OCI-LY1 (cell line): ENCODE measurements at regions not wholly inside any gene's neighbourhood (a gene's known extent, or its start where the extent isn't known, plus 50 kb on each side); places are given as distances from the start of the nearest gene placed in this dataset.

Experiments
- H2AFZ ChIP-seq: fragments of 200-600 bp; sonication (generic), shearing (Covaris generic); 2 replicates; pipeline ENCODE4 v1.6.0; 2014; ENCODE audit warnings: antibody characterized with exemption, mild to moderate bottlenecking, low read length
- H3F3A ChIP-seq: fragments of 200-600 bp; sonication (generic), shearing (Covaris generic); 2 replicates; pipeline ENCODE4 v1.6.0; 2014; ENCODE audit warnings: mild to moderate bottlenecking, antibody characterized with exemption, low read length, moderate library complexity; ENCODE audit not compliant: insufficient read depth
- H3K27ac ChIP-seq: fragments of 200-600 bp; sonication (generic); 2 replicates; pipeline ENCODE4 v1.5.1; 2014; ENCODE audit warnings: low read length, mixed run types, mild to moderate bottlenecking, low read depth; ENCODE audit not compliant: poor library complexity, severe bottlenecking
- H3K27me3 ChIP-seq: fragments of 200-600 bp; sonication (generic); 2 replicates; pipeline ENCODE4 v1.6.0; 2014; ENCODE audit warnings: antibody characterized with exemption, mild to moderate bottlenecking, low read length, moderate library complexity; ENCODE audit not compliant: insufficient read depth
- H3K36me3 ChIP-seq: fragments of 200-600 bp; sonication (generic); 2 replicates; pipeline ENCODE4 v1.6.1; 2014; ENCODE audit warnings: mild to moderate bottlenecking, antibody characterized with exemption, low read length, moderate library complexity, mixed read lengths; ENCODE audit not compliant: insufficient read depth
- H3K4me1 ChIP-seq: fragments of 200-600 bp; sonication (generic); 2 replicates; pipeline ENCODE4 v1.5.1; 2014; ENCODE audit warnings: mild to moderate bottlenecking, low read length, moderate library complexity; ENCODE audit not compliant: insufficient read depth, severe bottlenecking
- H3K4me2 ChIP-seq: fragments of 200-600 bp; sonication (generic), shearing (Covaris generic); 2 replicates; pipeline ENCODE4 v1.6.1; 2014; ENCODE audit warnings: low read length
- H3K4me3 ChIP-seq: fragments of 200-600 bp; sonication (generic); 2 replicates; pipeline ENCODE4 v1.5.1; 2014; ENCODE audit warnings: low read length, low read depth, mild to moderate bottlenecking, mixed read lengths; ENCODE audit not compliant: poor library complexity, severe bottlenecking
- H3K79me2 ChIP-seq: fragments of 200-600 bp; shearing (Covaris generic); 2 replicates; pipeline ENCODE4 v1.6.1; 2016; ENCODE audit warnings: mixed run types, low read length, mixed read lengths; ENCODE audit not compliant: insufficient read depth
- H3K9ac ChIP-seq: fragments of 200-600 bp; sonication (generic), shearing (Covaris generic); 2 replicates; pipeline ENCODE4 v1.6.1; 2014; ENCODE audit warnings: mild to moderate bottlenecking, low read length, mixed read lengths
- H3K9me2 ChIP-seq: fragments of 200-600 bp; sonication (generic), shearing (Covaris generic); 2 replicates; pipeline ENCODE4 v1.6.1; 2014; ENCODE audit warnings: low read depth, mild to moderate bottlenecking, low read length, mixed read lengths
- H3K9me3 ChIP-seq: fragments of 200-600 bp; shearing (Covaris generic); 2 replicates; pipeline ENCODE4 v1.6.1; 2014; ENCODE audit warnings: low read length, mixed read lengths
- H4K20me1 ChIP-seq: fragments of 200-600 bp; sonication (generic), shearing (Covaris generic); 2 replicates; pipeline ENCODE4 v1.6.0; 2016; ENCODE audit warnings: mild to moderate bottlenecking, low read length; ENCODE audit not compliant: insufficient read depth
- EZH2 ChIP-seq: fragments of 200-600 bp; sonication (generic), shearing (Covaris generic); IDR thresholded peaks from 2 replicates; pipeline ENCODE4 v1.8.0; 2017; ENCODE audit warnings: borderline replicate concordance, mixed run types, mild to moderate bottlenecking, antibody characterized with exemption, low read length, moderate library complexity, mixed read lengths
- TF ChIP-seq, protein P1 (sequence below): fragments of 200-600 bp; sonication (generic), shearing (Covaris generic); IDR thresholded peaks from 2 replicates; pipeline ENCODE4 v1.5.1; 2017; ENCODE audit warnings: mild to moderate bottlenecking, antibody characterized with exemption, low read length, moderate library complexity, mixed read lengths

DNA sequence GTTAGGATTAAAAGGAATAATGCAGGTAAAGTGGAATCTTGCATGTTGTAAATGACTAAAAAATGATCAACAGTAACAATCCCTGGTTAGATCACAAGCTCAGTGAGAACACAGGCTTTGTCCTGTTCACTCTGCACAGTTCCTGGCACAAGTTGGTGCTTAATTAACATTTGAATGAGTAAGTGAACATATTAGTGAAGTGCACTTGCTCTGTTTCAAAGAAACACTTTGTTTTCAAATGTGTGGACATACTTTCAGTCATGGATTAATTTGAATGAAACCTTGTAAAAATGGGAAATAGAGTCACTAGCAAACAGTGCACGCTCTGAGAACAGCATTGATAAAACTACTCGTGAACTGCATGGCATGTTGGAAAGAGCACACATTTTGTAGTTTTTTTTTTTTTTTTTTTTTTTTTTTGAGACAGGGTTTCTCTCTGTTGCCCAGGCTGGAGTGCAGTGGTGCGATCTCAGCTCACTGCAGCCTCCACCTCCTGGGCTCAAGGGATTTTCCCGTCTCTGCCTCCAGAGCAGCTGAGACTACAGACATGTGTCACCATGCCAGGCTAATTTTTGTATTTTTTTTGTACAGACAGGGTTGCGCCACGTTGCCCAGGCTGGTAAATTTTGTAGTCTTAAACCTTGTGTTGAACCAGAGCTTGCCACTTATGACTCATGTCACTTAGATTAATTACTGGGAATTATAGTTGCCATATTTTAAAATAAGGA, 159.9 kb downstream of the LURAP1L start:
- Histone ChIP-seq H3F3A (no peaks in the 10 kb centered on the region), H3K9me3 (no peaks in the 10 kb centered on the region), H3K4me1 (no peaks in the 10 kb centered on the region), H4K20me1 (no peaks in the 10 kb centered on the region), H3K79me2 (no peaks in the 10 kb centered on the region), H3K36me3 (no peaks in the 10 kb centered on the region), H3K4me3 (no peak overlapping the region), H3K4me2 (no peak overlapping the region), H2AFZ (no peak overlapping the region), H3K9ac (no peak overlapping the region), H3K27me3 (no peaks in the 10 kb centered on the region), H3K9me2 (no peaks in the 10 kb centered on the region), H3K27ac (no peak overlapping the region)
- TF ChIP-seq EZH2: no peak
- TF ChIP-seq, protein P1, sequence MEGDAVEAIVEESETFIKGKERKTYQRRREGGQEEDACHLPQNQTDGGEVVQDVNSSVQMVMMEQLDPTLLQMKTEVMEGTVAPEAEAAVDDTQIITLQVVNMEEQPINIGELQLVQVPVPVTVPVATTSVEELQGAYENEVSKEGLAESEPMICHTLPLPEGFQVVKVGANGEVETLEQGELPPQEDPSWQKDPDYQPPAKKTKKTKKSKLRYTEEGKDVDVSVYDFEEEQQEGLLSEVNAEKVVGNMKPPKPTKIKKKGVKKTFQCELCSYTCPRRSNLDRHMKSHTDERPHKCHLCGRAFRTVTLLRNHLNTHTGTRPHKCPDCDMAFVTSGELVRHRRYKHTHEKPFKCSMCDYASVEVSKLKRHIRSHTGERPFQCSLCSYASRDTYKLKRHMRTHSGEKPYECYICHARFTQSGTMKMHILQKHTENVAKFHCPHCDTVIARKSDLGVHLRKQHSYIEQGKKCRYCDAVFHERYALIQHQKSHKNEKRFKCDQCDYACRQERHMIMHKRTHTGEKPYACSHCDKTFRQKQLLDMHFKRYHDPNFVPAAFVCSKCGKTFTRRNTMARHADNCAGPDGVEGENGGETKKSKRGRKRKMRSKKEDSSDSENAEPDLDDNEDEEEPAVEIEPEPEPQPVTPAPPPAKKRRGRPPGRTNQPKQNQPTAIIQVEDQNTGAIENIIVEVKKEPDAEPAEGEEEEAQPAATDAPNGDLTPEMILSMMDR: no peak

DNA sequence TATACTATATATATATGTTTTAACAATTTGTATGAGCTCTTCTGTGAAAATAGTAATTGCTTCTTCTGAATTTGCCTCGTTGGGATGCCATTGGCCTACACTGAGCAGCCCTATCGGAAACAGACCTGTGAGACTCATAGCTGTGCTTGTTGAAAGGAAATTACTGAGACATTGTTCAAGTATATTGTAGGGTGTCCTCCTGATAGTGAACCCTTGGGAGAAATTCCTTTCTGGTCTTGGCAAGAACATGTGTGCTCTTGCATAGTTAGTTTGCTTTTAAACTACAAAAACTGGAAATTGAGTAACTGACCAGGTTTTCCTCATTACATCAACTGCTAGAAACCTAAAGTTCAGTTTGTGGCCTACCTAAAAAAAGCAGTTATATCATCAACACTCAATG, 160.9 kb downstream of the LURAP1L start:
- H3K79me2 ChIP-seq: no peaks in the 10 kb centered on the region
- H3K27ac ChIP-seq: no peak overlapping the region
- H2AFZ ChIP-seq: no peak overlapping the region
- H3K27me3 ChIP-seq: no peaks in the 10 kb centered on the region
- TF ChIP-seq EZH2: no peak
- TF ChIP-seq, protein P1: no peak
- no peaks in the 10 kb centered on the region for H3K4me1 ChIP-seq
- no peak overlapping the region for H3K9ac ChIP-seq
- H3K4me2 ChIP-seq: no peak overlapping the region
- H3K9me2 ChIP-seq: no peaks in the 10 kb centered on the region
- H3K9me3 ChIP-seq: no peaks in the 10 kb centered on the region
- H3K36me3 ChIP-seq: no peaks in the 10 kb centered on the region
- H4K20me1 ChIP-seq: no peaks in the 10 kb centered on the region
- no peak overlapping the region for H3K4me3 ChIP-seq
- H3F3A ChIP-seq: no peaks in the 10 kb centered on the region

DNA sequence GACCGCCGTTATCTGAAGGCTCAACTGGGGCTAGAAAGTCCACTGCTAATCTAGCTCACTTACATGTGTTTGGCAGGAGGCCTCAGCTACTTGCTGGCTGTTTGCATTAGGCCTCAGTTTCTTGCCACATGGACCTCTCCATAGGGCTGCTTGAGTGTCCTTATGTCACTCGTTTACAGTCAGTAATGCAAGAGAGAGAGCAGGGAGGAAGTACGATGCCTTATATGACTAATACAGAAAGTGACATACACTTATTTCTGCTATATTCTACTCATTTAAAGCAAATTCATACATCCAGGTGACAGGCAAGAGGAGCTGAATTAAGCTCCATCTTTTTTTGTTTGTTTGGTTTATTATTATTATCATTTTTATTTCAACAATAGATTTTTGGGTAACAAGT, 179.6 kb downstream of the LURAP1L start:
- Histone ChIP-seq H3K9me3 (no peaks in the 10 kb centered on the region), H3K9ac (no peak overlapping the region), H3K9me2 (no peaks in the 10 kb centered on the region), H3K27ac (no peak overlapping the region), H4K20me1 (no peaks in the 10 kb centered on the region), H3K4me2 (no peak overlapping the region), H3K4me3 (no peak overlapping the region), H2AFZ (no peak overlapping the region), H3F3A (no peaks in the 10 kb centered on the region), H3K4me1 (no peaks in the 10 kb centered on the region), H3K36me3 (no peaks in the 10 kb centered on the region), H3K27me3 (no peaks in the 10 kb centered on the region), H3K79me2 (no peaks in the 10 kb centered on the region)
- TF ChIP-seq, protein P1: no peak
- TF ChIP-seq EZH2: no peak
